Adipocyte (in vitro differentiated cells): ENCODE measurements at regions not wholly inside any gene's neighbourhood (a gene's known extent, or its start where the extent isn't known, plus 50 kb on each side); places are given as distances from the start of the nearest gene placed in this dataset.
"Not testable (repeated sequence)": the region's sequence is repeated elsewhere in the genome, so short reads cannot be mapped to it uniquely, and the experiment has no call there.

Source experiments
- DNase-seq: peaks from one replicate; pipeline ENCODE4 v3.0.0-alpha.2; 2015; ENCODE audit warnings: low read depth
- H3K27me3 ChIP-seq: replicated peaks from 2 replicates; pipeline ENCODE4 v1.7.0; 2013; ENCODE audit warnings: mild to moderate bottlenecking, low read length, moderate library complexity; ENCODE audit not compliant: control insufficient read depth, insufficient read depth
- H3K36me3 ChIP-seq: 2 replicates; pipeline ENCODE4 v1.7.0; 2013; ENCODE audit warnings: low read length, mild to moderate bottlenecking, moderate library complexity; ENCODE audit not compliant: control insufficient read depth, insufficient read depth, severe bottlenecking
- H3K4me1 ChIP-seq: 2 replicates; pipeline ENCODE4 v1.7.0; 2013; ENCODE audit warnings: mild to moderate bottlenecking, low read length, moderate library complexity; ENCODE audit not compliant: control insufficient read depth, insufficient read depth
- H3K4me3 ChIP-seq: 2 replicates; pipeline ENCODE4 v1.7.0; 2013; ENCODE audit warnings: mild to moderate bottlenecking, low read length, moderate library complexity
- H3K9ac ChIP-seq: 2 replicates; pipeline ENCODE4 v1.7.0; 2013; ENCODE audit warnings: mild to moderate bottlenecking, low read length, moderate library complexity
- H3K9me3 ChIP-seq: 2 replicates; pipeline ENCODE4 v1.7.0; 2013; ENCODE audit warnings: mild to moderate bottlenecking, low read length, moderate library complexity; ENCODE audit not compliant: control insufficient read depth

GRCh38 chr6:112459758-112460304 lies 112.7 kb downstream of the RFPL4B start:
- Histone ChIP-seq H3K9me3 (no peaks in the 10 kb centered on the region), H3K9ac (no peak overlapping the region), H3K4me3 (no peak overlapping the region), H3K27me3 (no peaks in the 10 kb centered on the region), H3K36me3 (no peaks in the 10 kb centered on the region), H3K4me1 (peaks cover 4% of the 10 kb centered on the region)
- DNase-seq = no peak

GRCh38 chr6:112464901-112465665 lies 118.0 kb downstream of the RFPL4B start:
- DNase-seq = no peak
- Histone ChIP-seq H3K27me3 (no peaks in the 10 kb centered on the region), H3K4me1 (peaks cover 20% of the 10 kb centered on the region)

GRCh38 chr6:112466373-112467151 lies 119.4 kb downstream of the RFPL4B start:
- DNase-seq = peak; percentile 62
- H3K4me1 ChIP-seq = peaks cover 16% of the 10 kb centered on the region

More at GRCh38 chr6:112464901-112465665, 118.0 kb downstream of the RFPL4B start:
- peak overlapping the region; percentile 34 for H3K4me3 ChIP-seq
- no peaks in the 10 kb centered on the region for H3K9me3 ChIP-seq
- H3K36me3 ChIP-seq = no peaks in the 10 kb centered on the region
- no peak overlapping the region for H3K9ac ChIP-seq

GRCh38 chr6:112468359-112468758 lies 121.2 kb downstream of the RFPL4B start:
- Histone ChIP-seq H3K9ac (no peak overlapping the region), H3K27me3 (no peaks in the 10 kb centered on the region), H3K36me3 (no peaks in the 10 kb centered on the region), H3K9me3 (no peaks in the 10 kb centered on the region), H3K4me1 (peaks cover 16% of the 10 kb centered on the region), H3K4me3 (no peak overlapping the region)
- peak; percentile 49 for DNase-seq

More at GRCh38 chr6:112466373-112467151, 119.4 kb downstream of the RFPL4B start:
- H3K4me3 ChIP-seq = no peak overlapping the region
- H3K9me3 ChIP-seq = no peaks in the 10 kb centered on the region
- H3K27me3 ChIP-seq = no peaks in the 10 kb centered on the region
- no peak overlapping the region for H3K9ac ChIP-seq
- no peaks in the 10 kb centered on the region for H3K36me3 ChIP-seq

GRCh38 chr6:112469306-112469705 lies 122.2 kb downstream of the RFPL4B start:
- H3K27me3 ChIP-seq = no peaks in the 10 kb centered on the region
- H3K9ac ChIP-seq = no peak overlapping the region
- H3K36me3 ChIP-seq = no peaks in the 10 kb centered on the region
- no peak overlapping the region for H3K4me3 ChIP-seq
- peaks cover 16% of the 10 kb centered on the region for H3K4me1 ChIP-seq
- H3K9me3 ChIP-seq = no peaks in the 10 kb centered on the region
- no peak for DNase-seq

GRCh38 chr6:112470376-112470775 lies 123.2 kb downstream of the RFPL4B start:
- no peaks in the 10 kb centered on the region for H3K27me3 ChIP-seq
- no peaks in the 10 kb centered on the region for H3K9me3 ChIP-seq
- H3K36me3 ChIP-seq = no peaks in the 10 kb centered on the region
- DNase-seq = no peak
- H3K9ac ChIP-seq = no peak overlapping the region
- no peak overlapping the region for H3K4me3 ChIP-seq
- H3K4me1 ChIP-seq = peaks cover 11% of the 10 kb centered on the region

GRCh38 chr6:112470950-112471349 lies 123.8 kb downstream of the RFPL4B start:
- Histone ChIP-seq H3K4me1 (peaks cover 10% of the 10 kb centered on the region), H3K36me3 (no peaks in the 10 kb centered on the region), H3K9ac (no peak overlapping the region), H3K9me3 (no peaks in the 10 kb centered on the region), H3K27me3 (no peaks in the 10 kb centered on the region), H3K4me3 (no peak overlapping the region)
- no peak for DNase-seq

GRCh38 chr6:112475083-112475482 lies 128.0 kb downstream of the RFPL4B start:
- Histone ChIP-seq H3K9me3 (no peaks in the 10 kb centered on the region), H3K9ac (no peak overlapping the region), H3K4me1 (no peaks in the 10 kb centered on the region), H3K36me3 (no peaks in the 10 kb centered on the region), H3K27me3 (no peaks in the 10 kb centered on the region), H3K4me3 (no peak overlapping the region)
- DNase-seq = peak; percentile 28

GRCh38 chr6:112477125-112477524 lies 130.0 kb downstream of the RFPL4B start:
- DNase-seq = no peak
- Histone ChIP-seq H3K36me3 (no peaks in the 10 kb centered on the region), H3K9me3 (no peaks in the 10 kb centered on the region), H3K4me3 (no peak overlapping the region), H3K9ac (no peak overlapping the region), H3K27me3 (peaks cover 3% of the 10 kb centered on the region), H3K4me1 (no peaks in the 10 kb centered on the region)

GRCh38 chr6:112478036-112478435 lies 130.9 kb downstream of the RFPL4B start:
- Histone ChIP-seq H3K9me3 (no peaks in the 10 kb centered on the region), H3K36me3 (no peaks in the 10 kb centered on the region), H3K4me1 (no peaks in the 10 kb centered on the region), H3K9ac (no peak overlapping the region), H3K27me3 (peaks cover 3% of the 10 kb centered on the region), H3K4me3 (no peak overlapping the region)
- DNase-seq = no peak

GRCh38 chr6:112479975-112480374 lies 132.8 kb downstream of the RFPL4B start:
- H3K4me1 ChIP-seq, H3K27me3 ChIP-seq, H3K36me3 ChIP-seq, DNase-seq, H3K9me3 ChIP-seq, H3K4me3 ChIP-seq, H3K9ac ChIP-seq: not testable (repeated sequence)
